DND-41 (cell line): ENCODE measurements at regions not wholly inside any gene's neighbourhood (a gene's known extent, or its start where the extent isn't known, plus 50 kb on each side); places are given as distances from the start of the nearest gene placed in this dataset.

ENCODE experiments used
- EZH2 ChIP-seq: IDR thresholded peaks from 3 replicates; pipeline ENCODE4 v1.6.1; 2012; ENCODE audit warnings: borderline replicate concordance, low read depth, mild to moderate bottlenecking, moderate library complexity, low read length, inconsistent platforms; ENCODE audit not compliant: severe bottlenecking
- TF ChIP-seq, protein P1 (sequence below): IDR thresholded peaks from 2 replicates; pipeline ENCODE4 v1.5.1; 2012; ENCODE audit warnings: borderline replicate concordance, low read length, moderate library complexity, mild to moderate bottlenecking; ENCODE audit not compliant: poor library complexity, severe bottlenecking; ENCODE audit errors: extremely low read depth

- TF ChIP-seq, protein P1, sequence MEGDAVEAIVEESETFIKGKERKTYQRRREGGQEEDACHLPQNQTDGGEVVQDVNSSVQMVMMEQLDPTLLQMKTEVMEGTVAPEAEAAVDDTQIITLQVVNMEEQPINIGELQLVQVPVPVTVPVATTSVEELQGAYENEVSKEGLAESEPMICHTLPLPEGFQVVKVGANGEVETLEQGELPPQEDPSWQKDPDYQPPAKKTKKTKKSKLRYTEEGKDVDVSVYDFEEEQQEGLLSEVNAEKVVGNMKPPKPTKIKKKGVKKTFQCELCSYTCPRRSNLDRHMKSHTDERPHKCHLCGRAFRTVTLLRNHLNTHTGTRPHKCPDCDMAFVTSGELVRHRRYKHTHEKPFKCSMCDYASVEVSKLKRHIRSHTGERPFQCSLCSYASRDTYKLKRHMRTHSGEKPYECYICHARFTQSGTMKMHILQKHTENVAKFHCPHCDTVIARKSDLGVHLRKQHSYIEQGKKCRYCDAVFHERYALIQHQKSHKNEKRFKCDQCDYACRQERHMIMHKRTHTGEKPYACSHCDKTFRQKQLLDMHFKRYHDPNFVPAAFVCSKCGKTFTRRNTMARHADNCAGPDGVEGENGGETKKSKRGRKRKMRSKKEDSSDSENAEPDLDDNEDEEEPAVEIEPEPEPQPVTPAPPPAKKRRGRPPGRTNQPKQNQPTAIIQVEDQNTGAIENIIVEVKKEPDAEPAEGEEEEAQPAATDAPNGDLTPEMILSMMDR: no peak
- no peak for TF ChIP-seq EZH2
These were observed 1159.0 kb upstream of the ATXN8OS start for GRCh38 chr13:68948586-68948985.
